GM12873 (cell line): ENCODE measurements at regions not wholly inside any gene's neighbourhood (a gene's known extent, or its start where the extent isn't known, plus 50 kb on each side); places are given as distances from the start of the nearest gene placed in this dataset.

Experiments
- TF ChIP-seq, protein P1 (sequence below): IDR thresholded peaks from 2 replicates; pipeline ENCODE4 v1.5.1; 2012; ENCODE audit warnings: low read depth, mild to moderate bottlenecking, moderate library complexity, low read length, control low read depth; ENCODE audit not compliant: insufficient read depth; ENCODE audit errors: missing control alignments

DNA sequence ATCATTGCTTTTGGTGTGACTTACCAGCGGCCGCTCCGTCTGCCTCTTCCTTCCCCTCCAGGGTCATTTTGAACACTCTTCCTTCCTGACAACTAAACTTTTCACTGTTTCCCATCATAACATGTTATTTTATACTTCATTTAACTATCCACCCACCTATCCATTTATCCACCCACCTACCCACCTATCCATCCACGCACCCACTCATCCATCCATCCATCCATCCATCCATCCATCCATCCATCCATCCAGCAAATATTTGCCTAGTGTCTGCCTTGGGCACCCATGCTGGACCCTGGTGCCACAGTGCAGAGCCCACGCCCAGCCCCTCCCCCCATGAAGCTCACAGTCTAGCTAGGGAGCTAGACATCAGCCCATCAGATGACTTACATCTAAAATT is 254.9 kb downstream of the TLE3 start:
- TF ChIP-seq, protein P1, sequence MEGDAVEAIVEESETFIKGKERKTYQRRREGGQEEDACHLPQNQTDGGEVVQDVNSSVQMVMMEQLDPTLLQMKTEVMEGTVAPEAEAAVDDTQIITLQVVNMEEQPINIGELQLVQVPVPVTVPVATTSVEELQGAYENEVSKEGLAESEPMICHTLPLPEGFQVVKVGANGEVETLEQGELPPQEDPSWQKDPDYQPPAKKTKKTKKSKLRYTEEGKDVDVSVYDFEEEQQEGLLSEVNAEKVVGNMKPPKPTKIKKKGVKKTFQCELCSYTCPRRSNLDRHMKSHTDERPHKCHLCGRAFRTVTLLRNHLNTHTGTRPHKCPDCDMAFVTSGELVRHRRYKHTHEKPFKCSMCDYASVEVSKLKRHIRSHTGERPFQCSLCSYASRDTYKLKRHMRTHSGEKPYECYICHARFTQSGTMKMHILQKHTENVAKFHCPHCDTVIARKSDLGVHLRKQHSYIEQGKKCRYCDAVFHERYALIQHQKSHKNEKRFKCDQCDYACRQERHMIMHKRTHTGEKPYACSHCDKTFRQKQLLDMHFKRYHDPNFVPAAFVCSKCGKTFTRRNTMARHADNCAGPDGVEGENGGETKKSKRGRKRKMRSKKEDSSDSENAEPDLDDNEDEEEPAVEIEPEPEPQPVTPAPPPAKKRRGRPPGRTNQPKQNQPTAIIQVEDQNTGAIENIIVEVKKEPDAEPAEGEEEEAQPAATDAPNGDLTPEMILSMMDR, result no peak

DNA sequence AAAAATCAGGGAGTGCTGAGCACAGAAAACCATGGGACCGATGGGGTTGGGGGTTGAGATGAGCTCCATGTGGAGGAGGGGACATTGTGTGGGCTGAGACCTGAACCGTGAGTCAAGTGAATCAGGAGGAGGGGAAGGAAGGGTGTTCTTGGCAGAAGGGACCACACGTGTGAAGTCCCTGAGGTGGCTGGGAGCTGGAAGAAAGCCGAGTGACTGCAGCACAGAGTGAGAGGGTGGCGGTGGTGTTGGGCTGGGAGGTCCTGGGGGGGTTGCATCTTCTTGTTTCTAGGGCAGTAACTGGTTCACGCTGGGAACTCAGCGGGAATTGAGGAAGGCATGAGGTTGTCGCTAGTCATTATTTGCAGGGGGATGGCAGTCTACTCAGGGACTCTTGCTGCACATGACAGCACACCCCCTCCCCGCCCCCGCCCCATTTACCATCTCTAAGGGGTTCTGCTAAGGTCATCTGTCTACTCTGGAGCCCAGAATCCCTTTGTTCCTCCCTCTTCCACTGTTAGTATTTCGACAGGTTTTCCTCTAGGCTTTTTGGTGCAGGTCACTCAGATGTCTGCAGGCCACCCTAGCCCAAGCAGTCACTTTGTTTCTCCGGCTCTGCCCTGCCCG is 254.3 kb downstream of the TLE3 start:
- TF ChIP-seq, protein P1, result no peak

DNA sequence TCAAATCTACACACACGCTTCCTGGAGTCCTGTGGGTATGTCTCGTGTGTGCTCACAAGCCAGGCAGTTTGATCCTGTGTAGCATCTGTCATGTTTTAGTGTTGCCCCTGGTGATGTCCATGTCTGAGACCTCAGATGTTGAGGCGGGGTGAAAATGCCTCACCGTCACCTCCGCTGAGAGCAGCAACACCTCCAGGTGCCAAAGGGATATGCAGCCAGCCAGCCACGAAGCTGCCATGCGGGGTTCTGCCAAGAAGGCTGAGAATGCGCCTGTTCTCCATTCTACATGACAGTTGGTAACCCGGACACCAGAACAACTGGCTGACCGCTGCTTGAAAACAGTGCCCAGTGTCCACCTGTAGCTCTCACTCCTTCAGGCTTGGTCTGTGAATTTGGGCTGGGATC is 253.8 kb downstream of the TLE3 start:
- TF ChIP-seq, protein P1, result no peak

DNA sequence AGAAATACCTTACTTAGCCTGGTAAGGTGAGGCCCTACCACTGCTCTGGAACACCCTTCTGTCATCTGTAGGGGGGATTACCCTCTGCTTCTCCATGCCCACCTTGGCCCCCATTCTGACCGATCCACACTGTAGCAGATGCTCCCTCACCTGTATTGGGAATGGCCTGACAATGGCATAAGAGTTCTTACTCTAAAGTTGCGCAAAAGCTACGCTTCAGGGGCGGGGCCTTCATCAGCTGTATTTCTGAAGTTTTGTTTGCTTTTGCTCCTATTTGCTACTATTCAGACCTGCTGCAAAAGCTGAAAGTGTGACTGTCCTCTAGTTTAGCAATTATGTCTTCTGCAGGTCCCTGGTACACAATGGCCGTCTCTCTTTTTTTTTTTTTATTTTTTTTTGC is 252.6 kb downstream of the TLE3 start:
- TF ChIP-seq, protein P1, result no peak

GRCh38 chr15:69847625-69848024 is 250.1 kb downstream of the TLE3 start:
- TF ChIP-seq, protein P1, result no peak

GRCh38 chr15:69848096-69848495 is 249.6 kb downstream of the TLE3 start:
- TF ChIP-seq, protein P1, result no peak

DNA sequence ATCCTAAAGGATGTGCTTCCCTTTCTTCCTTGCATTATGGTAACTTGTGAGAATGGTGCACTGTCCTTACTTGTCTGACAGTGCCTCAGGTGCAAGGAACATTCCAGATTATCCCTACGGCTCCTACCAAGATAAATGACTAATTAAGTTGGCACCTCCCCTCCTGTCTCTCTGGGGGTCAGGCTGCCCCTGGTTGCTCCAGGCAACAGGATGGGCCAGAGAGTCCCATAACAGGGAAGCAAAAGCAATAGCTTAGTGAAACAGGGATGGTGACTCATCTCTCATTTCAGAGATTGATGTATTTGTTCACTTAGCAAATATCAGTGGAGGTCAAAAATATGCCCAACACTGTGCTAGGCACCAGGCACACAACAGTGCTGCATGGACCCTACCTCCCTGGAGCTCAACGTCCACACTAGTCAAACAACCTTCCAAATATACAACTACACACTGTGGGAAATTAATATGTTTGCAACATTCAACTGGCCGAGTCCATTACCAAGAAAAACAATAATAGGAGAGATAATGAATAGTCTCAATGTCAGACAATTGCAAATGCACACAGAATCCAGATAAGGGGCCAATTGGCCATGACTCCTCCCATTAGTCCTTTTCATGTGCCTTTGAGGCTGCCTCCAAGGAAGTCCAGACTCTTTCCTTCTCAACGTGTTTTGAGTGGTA is 249.0 kb downstream of the TLE3 start:
- TF ChIP-seq, protein P1, result no peak
